HG03196 (cell line): ENCODE measurements at regions not wholly inside any gene's neighbourhood (a gene's known extent, or its start where the extent isn't known, plus 50 kb on each side); places are given as distances from the start of the nearest gene placed in this dataset.
"Not testable (repeated sequence)": the region's sequence is repeated elsewhere in the genome, so short reads cannot be mapped to it uniquely, and the experiment has no call there.

ENCODE experiments used
- ATAC-seq: cut with Tn5 transposase; IDR thresholded peaks from one replicate; pipeline ENCODE4 v1.9.1; 2021; ENCODE audit not compliant: unreplicated experiment

DNA sequence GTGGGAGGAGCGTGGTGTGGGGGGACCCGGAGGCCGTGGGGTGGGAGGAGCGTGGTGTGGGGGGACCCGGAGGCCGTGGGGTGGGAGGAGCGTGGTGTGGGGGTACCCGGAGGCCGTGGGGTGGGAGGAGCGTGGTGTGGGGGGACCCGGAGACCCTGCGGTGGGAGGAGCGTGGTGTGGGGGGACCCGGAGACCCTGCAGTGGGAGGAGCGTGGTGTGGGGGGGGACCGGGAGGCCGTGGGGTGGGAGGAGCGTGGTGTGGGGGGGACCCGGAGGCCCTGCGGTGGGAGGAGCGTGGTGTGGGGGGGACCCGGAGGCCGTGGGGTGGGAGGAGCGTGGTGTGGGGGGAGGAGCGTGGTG, 203.5 kb downstream of the DLL1 start:
- not testable (repeated sequence) for ATAC-seq

DNA sequence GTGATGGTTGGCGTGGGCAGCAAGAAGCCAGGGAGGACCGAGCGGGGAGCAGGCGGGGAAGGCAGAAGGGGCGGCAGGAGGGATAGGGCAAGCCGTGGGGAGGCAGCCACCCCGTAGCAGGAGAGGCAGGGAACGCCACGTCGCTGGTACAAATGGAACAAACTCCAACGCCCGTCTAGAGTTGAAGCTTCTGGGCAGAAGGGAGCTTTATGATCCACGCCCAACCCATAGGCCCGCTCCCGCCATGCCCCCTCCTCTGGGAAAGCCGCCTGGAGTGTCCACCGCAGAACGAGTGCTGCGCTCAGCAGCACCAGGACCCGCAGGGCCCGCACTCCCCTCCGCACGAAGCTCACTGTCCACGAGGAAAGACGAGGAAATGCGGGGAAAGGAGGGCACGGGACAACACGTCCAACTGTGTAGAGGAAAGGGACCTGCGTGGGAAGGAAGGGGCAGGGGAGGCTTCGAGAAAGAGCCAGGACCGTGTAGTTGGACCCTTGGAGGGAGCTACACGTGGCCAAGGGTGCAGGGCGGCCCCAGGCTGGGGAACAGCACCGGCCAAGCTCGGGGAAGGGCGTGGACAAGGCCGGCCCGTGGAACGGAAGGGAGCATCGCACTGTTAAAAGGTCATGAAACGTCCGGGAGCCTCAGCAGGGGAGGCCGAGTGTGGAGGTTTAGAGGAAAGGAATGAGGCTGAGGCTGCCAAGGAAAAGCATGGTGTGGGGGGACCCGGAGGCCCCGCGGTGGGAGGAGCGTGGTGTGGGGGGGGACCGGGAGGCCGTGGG, 204.0 kb downstream of the DLL1 start:
- ATAC-seq = no peak

DNA sequence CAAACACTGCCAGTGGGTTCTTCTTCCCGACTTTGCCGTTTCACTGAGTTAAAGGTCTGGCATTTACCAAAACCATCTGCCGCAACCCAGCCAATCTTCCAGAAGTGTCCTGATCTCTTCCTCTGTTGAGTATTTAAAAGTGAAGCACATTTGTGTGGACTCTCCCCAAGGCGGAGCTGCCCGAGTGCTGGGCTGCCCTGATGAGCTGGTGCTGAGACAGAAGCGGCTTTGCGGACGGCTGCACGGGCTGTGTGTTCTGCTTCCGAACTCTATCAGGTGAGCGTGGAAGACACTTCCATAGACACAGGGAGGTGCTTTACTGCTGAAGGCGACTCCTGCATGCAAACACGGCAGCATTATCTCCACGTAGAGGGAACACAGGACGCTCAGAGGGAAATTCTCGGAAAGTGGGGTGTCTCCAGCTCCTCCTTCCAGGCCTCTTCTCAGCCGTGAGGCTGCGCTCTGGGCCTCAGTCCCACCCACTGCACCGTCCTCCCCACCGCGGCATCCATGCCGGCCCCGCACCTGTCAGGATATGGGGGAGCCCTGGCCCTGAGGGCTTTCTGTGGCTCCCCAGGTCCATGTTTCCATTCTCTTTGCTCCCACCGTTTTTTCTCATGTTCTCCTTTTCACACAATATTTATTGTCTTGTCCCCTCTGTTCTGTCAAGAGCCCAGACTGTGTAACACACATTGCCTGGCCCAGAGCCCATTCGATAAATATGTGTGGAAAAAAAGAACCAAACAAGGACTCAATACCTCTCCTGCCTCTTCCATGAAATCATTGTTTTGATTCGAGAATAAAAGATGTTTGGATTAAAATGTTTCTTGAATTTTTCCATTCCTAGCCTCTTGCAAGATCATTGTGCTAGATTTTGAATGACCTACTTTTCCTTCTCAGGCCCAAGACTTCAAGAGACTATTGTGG, 205.1 kb downstream of the DLL1 start:
- no peak for ATAC-seq

DNA sequence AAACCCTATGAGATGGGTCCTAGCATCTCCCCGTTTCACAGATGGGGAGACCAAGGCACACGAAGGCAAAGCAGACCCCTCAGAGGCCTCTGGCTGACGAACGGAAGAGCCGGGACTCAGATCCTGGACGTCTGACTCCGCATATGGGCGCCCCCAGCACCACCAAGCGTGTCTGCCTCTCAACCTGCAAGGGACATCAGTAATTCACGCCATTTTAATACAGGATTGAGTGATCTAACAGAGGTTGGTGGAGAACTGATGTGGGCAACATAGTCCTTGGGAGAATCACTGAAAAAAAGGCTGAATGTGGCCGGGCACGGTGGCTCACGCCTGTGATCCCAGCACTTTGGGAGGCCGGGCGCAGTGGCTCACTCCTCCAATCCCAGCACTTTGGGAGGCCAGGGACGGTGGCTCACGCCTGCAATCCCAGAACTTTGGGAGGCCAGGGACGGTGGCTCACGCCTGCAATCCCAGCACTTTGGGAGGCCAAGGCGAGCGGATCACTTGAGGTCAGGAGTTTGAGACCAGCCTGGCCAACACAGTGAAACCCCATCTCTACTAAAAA, 206.6 kb downstream of the DLL1 start:
- ATAC-seq = no peak

DNA sequence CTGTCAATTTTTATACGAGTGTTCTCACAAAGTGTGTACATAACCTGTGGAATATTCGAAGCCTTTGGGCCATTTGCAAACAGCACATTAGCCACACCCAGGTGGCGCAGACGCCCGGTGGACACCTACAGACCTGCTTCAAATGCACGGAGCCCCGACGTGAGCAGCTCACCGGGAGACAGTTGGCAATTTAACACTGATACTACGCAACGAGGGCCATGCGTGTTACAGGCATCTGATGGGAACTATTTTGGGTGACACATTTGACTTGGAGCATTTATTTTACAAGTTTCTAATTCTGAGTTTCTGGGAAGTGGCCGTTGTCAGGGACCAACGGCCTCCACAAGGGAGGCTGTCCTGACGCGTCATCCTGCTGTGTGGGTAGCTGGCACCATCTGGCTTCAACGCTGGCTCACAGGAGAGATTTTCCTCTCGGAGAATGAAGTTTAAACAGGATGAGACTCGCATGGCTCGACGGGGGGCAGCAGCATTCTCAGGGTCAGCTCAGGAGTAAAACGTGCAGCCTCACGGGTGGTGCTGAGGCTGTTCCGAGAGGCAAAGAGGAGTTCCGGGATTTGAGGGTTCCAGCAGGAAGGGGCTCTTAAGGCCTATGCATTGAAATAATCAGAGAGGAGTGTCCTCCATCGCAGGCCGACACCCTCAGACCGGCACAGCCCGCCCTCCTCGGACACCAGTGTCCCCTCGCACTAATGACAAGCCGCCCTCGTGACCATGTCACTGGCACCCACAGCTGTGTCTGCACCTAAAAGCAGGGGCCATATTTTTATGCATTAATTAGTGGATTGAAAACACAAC, 207.4 kb downstream of the DLL1 start:
- no peak for ATAC-seq

DNA sequence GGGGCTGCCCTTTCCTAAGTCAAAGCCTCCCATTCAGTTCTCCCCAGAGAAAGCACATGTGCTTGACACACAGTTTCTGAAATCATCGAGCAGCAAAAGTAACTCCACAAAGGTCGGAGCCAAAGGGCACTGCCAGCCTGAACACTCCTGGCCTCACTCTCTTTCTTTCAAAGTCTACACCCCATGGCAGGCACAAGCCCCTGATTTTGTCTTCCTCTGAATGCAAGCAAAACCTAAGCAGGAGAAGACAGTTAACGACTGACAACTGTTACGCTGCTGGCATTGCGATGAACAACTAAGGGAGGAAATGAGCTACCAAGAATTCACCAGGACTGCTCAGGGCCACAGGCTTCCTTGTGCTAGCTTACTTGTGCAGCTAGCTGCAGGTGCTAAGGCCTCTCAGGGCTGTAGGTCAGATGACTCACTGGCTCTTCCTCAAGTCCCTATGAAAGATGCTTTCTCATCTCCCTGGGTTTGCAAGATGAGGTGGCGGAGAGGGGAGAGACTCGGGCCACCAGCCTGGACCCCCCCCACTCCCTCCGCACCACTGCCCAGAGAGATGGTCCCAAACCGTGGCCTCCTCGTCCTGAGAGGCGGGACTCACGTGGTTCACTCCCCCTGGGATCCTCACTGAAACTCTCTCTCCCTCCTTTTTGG, 208.2 kb downstream of the DLL1 start:
- ATAC-seq = no peak

DNA sequence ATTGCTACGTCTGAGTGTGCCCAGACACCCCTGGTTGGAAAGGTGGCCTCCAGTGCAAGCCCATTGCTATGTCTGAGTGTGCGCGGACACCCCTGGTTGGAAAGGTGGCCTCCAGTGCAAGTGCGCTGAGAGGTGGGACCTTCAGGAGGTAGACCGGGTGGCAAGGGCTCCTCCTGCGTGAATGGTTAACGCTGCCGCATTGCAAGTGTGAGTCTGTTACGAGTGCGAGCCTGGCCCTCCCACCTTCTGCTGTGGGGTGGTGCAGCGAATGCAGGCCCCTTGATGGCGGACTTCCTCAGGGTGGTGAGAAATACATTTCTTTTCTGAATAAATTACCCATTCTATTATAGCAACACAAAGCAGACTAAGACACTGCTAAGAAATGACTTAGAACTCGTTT, 208.8 kb downstream of the DLL1 start:
- ATAC-seq = no peak

DNA sequence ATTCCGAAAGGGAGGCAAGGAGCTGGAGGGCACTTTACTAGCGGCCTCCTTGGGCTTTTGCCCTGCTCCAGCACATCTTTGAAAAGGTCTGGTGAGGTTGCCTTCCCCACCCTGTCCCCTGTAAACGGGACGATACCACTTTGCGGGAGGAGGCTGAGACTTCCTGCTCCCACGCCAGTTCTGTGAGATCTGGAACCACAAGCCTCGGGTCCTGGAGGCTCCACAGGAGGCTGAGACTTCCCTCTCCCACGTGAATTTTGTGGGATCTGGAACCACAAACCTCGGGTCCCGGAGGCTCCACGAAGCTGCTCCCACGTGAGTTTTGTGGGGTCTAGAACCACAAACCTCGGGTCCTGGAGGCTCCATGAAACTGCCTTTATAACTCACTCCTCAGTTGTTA, 209.3 kb downstream of the DLL1 start:
- ATAC-seq = no peak

DNA sequence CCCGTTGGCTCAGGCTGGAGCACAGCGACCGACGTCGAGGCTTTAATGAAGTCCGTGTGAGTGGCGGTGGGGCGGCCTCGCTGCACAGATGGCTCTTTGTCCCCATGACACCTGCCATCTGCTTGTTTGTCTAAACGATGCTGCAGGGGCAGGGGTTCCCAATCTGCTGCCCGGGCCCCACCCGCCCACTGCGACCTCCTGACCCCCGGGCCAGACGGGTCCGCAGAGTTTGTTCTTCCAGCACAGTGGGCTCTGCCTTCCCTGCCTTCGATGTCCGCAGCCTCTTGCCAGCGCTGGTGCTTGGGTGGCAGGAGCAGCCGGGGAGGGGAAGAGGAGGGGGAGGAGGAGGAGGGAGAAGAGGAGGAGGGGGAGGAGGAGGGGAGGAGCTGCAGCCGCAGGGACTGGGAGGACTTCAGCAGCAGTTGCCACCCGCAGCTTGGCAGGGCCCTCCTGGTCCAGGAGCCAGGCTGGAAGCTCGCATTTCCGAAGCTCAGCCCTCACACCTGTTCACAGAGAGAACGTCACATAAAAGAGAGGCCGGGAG, 210.0 kb downstream of the DLL1 start:
- ATAC-seq = no peak

DNA sequence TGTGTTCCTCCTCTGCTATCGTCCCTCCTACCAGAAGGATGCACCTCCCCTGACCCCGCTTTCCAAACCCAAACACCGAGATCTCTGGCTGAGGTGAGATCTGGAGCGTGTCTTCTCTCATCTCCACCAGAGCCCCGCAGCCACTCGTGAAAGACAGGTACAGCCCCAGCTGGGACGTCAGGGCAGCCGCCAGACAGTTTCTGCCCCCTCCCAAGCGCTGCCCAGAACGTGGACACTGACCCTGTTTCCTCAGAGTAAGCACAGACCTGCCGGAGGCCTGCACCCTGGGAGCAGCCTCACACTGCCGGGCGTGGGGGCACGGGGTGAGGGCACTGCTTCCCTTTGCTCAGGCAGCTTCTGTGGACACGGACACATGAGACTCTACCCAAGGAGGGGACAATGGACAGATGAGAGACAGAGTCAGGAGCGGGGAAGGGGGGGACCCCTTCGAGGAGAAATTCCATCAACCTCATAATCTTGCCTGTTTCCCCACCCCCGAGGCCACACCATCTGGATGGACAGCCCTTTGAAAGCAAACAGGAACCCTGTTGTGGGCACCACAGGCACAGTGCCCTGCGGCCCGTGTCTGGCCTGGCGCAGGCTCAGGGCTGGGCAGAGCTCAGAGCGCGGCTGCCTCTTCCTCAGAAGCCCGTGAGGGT, 210.6 kb downstream of the DLL1 start:
- ATAC-seq = no peak

DNA sequence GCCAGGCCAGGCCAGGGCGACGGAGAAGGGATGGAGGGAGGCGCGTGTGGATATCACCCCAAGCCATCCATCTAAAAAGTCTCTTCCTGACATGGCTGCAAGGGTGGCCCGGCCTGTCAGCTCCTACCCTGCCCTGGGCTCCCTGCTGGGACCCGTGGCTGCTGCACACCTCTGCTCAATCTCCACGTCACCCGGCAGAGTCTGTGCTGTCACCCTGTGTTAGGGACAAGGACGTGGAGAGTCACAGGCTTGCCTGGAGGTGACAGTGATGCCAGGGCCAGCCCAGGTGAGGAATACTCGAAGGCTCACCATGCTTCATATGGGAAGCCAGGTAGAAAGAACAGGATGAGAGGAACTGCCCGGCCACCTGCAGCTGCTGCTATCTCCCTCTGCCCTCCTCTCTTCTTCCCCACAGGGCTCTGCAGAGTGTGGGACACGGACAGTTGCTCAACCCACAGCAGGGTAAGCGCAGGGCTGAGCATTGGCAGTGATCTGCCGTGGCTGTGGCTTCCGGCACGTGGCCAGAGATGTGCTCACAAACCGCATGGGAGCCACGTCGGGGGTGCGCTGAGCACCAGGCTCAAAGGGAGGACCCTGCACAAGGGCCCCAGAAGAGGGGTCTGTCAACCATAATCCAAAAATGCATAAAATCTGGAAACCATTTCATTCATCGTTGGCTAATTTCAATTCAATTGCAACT, 214.3 kb downstream of the DLL1 start:
- ATAC-seq = no peak

DNA sequence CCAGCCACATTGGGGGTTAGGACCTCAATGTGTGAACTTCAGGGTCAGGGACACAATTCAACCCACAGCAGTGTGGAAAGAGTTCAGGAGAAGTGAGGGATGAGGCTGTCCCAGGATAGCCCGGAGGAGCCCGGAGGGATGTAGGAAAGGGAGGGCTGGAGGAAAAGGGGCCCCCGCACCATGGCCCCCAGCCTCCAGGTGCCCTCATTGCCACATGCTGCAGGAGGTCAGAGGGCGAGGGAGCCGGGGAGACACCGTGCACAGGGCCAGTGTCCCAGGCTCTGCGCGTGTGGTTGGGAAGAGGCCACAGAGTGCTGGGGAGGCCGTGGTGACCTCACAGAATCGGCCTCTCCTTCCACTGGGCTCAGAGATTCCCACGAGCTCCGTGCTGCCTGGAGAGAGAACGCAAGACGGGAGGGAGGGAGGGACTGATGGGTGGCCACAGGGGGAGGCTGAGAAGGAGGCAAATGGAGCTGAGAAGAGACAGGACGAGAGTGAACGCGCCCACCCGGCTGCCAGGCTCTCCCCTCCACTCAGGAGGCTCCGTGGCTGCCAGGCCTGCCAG, 215.1 kb downstream of the DLL1 start:
- no peak for ATAC-seq

DNA sequence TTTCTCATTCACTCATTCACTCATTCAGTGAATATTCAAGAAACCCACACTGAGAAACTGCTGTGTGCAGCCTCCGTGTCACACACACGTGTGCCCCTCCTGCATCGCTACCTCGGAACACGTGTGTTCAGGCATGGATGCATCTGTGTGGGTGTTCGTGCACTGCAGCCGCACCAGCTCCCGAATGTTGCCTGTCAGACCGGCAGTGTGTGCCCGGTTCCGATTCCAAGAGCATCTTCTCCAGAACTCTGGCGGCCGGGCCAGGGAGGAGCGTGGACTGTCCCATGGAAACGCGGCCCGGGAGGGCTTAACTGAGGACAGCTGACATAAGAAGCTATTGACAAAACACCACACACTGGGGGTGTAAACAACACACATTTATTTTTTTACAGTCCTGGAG, 216.0 kb downstream of the DLL1 start:
- no peak for ATAC-seq

DNA sequence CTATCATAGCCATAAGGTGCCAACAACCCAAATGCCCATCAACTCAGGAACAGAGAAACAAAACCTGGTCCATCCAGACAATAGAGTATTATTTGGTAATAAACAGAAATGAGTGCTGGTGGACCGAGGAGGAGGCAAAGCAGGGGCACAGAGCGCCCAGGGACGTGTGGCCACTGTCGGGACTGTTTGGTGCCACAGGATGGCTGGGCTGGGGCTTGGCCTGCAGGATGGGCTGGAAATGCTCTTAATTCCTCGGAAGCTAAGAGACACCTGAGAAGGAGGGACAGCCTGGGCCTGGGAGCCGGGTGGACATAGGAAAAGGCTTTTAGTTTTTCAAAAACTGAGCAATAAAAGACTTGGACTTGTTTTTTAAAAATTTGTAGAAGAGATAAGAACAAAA, 216.4 kb downstream of the DLL1 start:
- ATAC-seq = no peak

DNA sequence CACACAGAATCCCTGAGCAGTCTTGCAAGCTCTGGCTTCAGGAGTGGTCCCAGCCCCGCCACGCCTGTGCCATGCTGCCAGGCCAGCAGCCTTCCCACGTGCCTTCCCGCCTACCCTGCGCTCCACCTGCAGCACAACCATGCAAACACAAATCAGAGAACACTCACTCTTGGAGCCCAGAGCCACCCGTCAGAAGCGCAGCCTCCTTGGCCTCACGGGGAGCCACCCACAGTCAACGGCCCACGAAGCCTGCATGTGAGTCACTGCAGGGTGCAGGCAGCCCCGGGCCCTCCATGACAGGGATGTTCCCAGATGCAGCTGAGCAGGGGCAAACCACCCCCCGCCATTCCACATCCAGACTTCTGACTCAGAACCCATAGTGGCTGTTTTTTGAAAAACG, 217.0 kb downstream of the DLL1 start:
- ATAC-seq = no peak

DNA sequence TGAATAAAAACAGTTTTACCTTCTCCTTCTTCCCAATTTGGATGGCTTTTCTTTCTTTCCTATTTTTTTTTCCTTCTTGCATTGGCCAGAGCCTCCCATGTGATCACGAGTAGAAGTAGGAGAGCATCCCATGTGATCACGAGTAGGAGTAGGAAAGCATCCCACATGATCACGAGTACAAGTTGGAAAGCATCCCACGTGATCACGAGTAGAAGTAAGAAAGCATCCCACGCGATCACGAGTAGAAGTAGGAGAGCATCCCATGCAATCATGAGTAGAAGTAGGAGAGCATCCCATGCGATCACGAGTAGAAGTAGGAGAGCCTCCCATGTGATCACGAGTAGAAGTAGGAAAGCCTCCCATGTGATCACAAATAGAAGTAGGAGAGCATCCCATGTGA, 218.6 kb downstream of the DLL1 start:
- no peak for ATAC-seq

DNA sequence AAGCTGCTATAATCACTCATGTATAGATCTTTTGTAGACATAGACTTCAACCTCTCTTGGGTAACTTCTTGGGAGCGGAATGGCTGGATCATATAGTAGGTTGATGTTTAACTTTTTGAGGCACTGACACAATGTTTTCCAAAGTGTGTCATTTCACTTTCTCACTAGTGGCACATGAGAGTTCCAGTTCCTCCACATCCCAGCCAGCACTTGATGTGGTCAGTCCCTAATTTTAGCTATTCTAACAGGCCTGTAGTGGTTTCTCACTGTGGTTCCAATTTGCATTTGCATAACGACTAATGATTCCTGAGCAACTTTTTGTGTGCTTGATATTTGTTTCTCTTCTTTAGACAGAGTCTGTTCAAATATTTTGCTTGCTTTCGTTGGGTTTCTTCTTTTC, 221.3 kb downstream of the DLL1 start:
- ATAC-seq = no peak

DNA sequence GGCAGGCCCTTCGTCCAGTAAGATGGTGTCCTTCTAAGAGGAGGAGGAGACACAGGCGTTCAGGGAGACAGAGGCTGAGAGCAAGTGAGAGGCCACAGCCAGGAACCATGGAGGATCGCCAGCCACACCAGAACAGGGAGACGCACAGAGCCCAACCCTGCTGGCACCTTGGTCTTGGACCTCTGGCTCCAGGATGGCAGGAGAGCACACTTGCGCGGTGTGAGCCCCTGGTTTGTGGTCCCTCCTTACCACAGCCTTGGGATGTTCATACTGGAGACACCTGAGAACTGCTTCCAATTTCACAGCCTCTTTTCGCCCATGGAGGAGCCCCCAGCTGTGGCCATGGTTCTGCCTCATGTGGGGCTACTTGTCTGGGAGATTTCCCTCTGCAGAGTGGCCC, 222.4 kb downstream of the DLL1 start:
- no peak for ATAC-seq

DNA sequence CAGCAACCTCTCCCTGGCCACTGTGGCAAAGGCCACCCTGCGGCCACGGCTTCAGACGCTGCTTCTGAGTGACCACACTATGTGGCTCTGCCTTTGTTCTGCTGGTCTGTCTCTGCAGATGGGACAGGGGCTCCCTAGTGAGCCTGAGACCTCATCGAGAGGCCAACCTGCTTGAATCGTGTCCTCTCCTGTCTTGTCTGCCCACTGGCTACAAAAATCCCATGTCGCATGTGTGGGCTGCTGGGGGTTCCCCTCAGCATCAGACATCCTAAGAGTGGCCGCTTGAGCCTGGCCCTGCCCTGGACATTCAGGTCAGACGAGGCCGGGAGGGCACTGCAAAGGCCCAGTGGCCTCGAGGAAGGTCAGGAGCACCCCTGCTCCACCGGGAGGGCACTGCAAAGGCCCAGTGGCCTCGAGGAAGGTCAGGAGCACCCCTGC, 222.9 kb downstream of the DLL1 start:
- no peak for ATAC-seq
